HUDEP-2 (cell line): ENCODE measurements at regions not wholly inside any gene's neighbourhood (a gene's known extent, or its start where the extent isn't known, plus 50 kb on each side); places are given as distances from the start of the nearest gene placed in this dataset.
A peak's percentile ranks its signal among the peaks of the same experiment; 100 is the strongest.
"Not testable (repeated sequence)": the region's sequence is repeated elsewhere in the genome, so short reads cannot be mapped to it uniquely, and the experiment has no call there.

ENCODE experiments used
- DNase-seq, 76 experiments: peaks; one replicate each; lab custom pipeline; 2025; ENCODE audit not compliant: unreplicated experiment in 76 of 76; lab: John Stamatoyannopoulos, UW

DNA sequence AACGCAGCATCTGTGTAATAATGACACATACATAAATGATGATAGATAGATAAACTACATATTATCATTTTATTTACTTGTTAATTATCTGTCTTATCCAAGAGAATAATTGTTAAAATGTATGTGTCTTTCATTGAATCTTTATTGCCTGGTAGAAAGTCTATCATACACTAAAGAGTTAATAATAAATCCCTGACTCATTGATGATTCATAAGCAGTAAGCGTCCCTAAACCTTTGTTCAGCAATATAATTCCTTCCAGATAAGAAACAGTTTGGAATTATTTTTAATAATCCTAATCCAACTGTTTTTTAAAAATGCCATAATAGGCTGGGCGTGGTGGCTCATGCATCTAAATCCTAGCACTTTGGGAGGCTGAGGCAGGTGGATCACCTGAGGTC lies 655.6 kb upstream of the CNTN5 start:
- DNase-seq = no peak

DNA sequence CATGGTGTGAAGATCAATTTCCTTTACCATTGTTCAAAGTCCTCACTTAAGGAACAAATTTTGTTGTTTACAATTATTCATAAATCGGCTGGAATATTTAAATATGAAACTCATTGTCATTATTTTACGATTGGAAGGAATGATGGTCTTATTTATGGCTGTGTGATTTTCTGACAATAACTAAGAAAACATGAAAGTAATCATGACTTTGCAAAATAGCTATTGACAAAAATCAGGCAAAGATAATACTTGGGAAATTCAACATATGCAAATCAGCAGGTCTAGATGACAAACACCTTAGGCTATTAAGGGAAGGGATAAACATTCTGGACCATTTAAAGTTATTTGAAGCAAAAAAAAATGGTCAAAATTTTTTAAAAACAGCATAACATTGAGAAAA lies 654.8 kb upstream of the CNTN5 start:
- DNase-seq = no peak

DNA sequence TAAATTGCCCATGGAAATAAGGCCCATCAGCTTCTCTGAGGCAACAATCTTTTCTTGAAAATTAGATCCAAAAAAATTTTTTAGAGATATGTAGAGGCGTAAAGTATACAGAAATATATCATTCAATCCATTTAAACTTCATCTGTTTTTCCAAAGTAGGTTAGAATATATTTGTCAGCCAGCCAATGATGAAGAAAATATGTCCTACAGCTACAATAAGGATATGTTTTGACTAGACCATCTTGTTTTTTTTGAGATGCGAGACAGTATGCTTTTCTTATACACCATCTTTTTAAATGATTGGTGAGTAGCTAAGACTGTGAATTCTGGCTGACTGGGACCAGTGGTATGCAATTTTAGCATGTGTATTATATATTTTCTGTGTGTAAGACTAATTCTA lies 630.4 kb upstream of the CNTN5 start:
- no peak for DNase-seq

- not testable (repeated sequence) for DNase-seq
Measured at GRCh38 chr11:98394500-98394899, 626.2 kb upstream of the CNTN5 start.

DNA sequence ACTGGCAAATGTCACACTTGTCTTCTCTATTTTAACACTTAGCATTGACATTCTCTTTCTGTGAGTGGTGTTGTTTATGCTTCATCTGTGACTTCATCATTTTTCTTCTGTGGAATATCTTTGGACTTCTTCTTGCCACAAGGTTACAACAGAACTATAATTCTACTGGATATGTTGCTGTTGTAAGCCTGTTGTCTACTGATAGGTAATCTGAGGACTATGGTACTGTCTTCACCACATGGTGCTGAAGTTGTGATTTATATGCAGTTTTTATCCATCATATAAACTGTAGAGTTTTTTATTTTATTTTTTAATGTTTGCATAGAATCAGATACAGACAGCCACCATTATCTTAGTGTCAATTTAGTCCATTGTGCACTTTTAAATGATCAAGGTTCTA lies 622.2 kb upstream of the CNTN5 start:
- no peak for DNase-seq

GRCh38 chr11:98409069-98409468 lies 611.7 kb upstream of the CNTN5 start:
- DNase-seq = no peak

DNA sequence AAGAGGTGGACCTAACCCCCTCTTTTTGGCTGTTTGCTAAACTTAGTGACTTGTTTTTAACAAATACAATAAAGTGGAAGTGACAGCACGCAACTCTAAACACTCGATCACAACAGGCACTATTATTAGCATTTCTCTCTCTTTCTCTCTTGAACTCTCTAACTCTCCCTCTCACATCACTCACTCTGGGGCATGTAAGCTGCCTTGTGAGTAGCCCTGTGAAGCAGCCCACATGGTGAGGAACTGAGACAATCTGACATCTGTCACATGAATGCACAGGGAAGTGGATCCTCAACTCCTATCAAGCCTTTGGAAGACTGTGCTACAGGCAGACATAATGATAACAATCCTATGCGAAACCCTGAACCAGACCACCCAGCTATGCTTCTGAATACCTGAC lies 609.0 kb upstream of the CNTN5 start:
- no peak for DNase-seq

DNA sequence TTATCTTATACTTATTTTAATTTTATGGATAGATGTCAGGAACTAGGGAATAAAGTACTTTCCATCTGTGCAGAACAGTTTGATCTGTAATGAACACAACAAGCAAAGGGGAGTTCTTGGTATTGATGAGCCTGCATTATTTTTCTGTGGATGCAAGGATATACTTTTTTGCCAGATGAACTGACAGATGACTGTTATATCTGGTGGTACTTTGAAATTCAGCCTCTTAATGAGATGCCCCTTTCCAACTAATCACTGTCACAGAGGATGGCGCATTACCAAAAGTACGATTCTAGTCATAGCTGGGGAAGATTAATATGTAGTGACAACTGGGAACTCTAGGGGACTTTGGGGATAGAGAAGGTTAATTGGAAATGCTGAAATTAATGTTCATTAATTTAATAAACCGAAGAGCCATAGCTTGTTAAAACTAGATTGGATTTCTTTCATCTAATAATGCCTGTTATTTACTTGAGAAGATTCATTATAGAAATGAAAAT lies 603.4 kb upstream of the CNTN5 start:
- no peak for DNase-seq

DNA sequence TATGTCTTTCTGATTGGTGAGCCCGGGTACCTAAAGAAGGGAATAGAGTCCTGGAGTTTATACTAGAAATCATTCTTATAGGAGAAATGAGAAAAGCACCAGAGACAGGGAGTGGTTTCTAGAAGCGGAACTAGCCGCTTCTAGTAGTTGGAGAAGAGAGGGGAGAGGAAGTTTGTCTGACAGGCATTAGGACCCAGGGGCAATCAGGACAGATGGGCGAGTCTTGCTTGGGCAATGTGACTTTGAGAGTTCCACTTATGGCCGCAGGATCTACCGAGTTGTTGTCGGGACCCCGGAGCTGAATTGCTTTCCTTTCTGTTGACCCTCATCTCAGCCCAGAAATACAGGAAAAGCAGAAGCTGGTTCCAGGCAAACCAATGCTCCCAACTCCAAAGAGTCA lies 596.8 kb upstream of the CNTN5 start:
- no peak for DNase-seq

DNA sequence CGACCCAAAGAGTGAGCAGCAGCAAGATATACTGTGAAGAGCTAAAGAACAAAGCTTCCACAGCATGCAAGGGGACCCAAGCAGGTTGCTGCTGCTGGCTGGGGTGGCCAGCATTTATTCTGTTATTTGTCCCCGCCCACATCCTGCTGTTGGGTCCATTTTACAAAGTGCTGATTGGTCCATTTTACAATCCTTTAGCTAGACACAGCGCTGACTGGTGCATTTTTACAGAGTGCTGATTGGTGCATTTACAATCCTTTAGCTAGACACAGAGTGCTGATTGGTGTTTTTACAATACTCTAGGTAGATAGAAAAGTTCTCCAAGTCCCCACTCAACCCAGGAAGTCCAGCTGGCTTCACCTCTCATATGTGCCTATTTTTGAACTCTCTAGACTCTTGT lies 596.0 kb upstream of the CNTN5 start:
- not testable (repeated sequence) for DNase-seq

GRCh38 chr11:98431463-98432359 lies 589.0 kb upstream of the CNTN5 start:
- no peak for DNase-seq

- DNase-seq = no peak
Measured at GRCh38 chr11:98434296-98434695, 586.5 kb upstream of the CNTN5 start.

DNA sequence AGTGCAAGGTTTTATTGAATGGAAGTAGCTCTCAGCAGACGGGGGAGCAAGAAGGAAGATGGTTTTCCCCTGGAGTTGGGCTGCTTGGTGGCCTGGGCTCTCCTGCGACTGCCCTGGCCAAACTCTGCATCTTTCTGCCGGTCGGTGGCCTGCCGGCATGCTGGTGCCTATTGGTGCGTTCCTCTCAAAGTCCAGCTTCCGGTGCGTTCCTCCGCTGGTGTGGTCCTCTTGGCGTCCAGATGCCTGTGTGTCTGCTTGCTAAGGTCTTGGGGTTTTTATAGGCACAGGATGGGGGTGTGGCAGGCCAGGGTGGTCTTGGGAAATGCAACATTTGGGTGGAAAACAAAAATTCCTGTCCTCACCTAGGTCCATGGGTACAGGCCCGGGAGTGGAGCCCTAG lies 567.4 kb upstream of the CNTN5 start:
- DNase-seq = no peak

GRCh38 chr11:98455500-98456307 lies 565.0 kb upstream of the CNTN5 start:
- peak in 1 of 76 experiments; percentile 5 for DNase-seq

DNA sequence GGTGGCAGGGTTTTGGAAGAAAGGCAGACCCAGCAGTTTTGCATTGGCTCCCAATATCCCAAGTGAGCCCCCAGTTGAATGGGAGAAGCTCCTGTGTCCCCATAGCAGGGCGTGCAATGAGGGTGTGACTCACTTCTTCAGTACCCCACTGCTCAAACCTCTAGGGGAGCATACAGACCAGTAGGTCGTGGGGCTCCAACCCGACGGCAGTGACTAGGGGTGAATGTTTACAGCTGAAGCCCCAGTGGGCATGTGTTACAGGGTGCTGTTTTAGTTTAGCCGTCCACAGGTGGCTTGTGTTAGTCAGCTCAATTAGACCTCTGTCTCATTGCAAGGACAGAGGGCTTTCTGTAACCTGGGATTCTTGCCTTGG lies 564.5 kb upstream of the CNTN5 start:
- no peak for DNase-seq

GRCh38 chr11:98495016-98495415 lies 525.7 kb upstream of the CNTN5 start:
- no peak for DNase-seq

GRCh38 chr11:98495601-98496000 lies 525.1 kb upstream of the CNTN5 start:
- no peak for DNase-seq

DNA sequence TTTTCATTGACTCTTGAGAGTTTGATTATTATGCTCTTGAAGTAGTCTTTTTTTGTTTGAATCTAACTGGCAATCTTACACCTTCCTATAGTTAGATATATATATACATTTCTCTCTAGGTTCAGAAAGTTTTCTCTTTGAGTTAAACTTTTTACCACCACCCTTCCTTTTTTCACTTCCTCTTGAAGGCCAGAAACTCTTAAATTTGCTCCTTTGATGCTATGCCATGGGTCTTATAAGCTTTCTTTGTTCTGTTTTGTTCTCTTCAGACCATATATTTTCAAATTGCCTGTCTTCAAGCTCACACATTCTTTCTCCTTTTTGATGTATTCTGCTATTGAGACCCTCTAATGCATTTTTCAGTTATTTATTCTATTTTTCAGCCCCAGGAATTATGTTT lies 513.5 kb upstream of the CNTN5 start:
- DNase-seq = no peak

DNA sequence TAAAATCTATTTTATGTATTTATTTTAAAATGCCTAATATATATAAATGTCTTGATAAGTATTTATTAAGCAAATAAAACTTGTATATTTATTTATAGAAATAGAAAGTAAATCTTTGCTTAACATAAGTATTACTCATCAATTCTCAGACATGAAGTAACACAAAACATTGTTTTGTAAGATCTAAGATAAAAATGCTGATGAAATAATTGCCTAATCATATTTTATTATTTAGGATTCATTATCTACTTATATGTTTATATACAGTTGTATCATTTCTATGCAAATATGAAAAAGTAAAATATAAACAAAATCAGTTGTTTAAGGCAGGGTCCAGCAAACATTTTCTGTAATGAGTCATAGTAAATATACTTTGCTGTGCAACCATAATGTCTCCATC lies 507.8 kb upstream of the CNTN5 start:
- DNase-seq = no peak

DNA sequence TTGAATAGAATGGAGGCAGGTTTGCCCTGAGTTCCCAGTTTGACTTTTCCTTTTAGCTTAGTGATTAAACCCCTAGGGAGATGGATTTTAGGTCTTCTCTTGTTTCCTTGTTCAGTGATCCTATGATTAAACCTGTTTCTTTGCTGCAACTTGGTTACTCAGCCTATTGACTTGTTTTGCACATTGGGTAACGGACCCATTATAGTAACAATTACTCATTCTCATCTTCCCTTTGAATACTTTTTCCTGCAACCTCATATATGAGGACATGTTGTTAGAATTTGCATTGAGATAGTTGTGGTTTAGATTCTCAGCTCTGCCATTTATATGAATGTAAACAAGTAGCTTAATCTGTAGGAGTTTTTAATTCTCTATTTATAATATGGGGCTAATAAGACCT lies 489.2 kb upstream of the CNTN5 start:
- DNase-seq = no peak

DNA sequence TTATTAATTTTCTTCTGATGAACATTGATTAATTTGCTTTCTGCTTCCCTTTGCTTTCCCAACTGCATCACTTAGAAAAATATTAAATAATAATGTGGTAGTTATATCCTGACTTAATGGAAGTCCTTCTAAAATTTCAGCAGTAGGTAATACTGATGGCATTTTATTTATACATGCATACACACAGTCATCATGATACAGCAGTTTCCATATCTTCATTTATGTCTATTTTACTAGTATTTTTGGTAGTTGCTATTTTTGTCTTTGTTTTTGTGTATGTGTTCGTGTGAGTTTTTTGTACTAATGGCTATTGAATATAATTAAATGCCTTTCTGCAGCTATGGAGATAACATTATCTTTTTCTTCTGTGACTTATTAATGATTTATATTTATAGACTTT lies 484.7 kb upstream of the CNTN5 start:
- DNase-seq = no peak

DNA sequence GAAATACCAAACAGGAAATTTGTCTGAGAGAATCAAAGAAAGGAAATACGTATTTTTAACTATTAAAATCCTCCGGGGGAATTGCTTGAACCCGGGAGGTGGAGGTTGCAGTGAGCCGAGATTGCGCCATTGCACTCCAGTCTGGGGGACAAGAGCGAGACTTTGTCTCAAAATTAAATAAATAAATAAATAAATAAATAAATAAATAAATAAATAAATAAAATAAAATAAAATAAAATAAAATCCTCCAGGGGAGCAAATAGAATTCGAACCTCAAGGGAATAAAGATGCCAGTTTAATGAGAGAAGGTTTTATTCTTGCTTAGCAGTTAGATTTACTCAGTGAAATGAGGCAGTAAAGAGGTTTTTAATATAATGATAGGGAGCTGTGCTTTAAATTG lies 482.4 kb upstream of the CNTN5 start:
- not testable (repeated sequence) for DNase-seq
